ENCODE measurements at regions not wholly inside any gene's neighbourhood (a gene's known extent, or its start where the extent isn't known, plus 50 kb on each side); places are given as distances from the start of the nearest gene placed in this dataset.
"Not testable (repeated sequence)": the region's sequence is repeated elsewhere in the genome, so short reads cannot be mapped to it uniquely, and the experiment has no call there.

DNA sequence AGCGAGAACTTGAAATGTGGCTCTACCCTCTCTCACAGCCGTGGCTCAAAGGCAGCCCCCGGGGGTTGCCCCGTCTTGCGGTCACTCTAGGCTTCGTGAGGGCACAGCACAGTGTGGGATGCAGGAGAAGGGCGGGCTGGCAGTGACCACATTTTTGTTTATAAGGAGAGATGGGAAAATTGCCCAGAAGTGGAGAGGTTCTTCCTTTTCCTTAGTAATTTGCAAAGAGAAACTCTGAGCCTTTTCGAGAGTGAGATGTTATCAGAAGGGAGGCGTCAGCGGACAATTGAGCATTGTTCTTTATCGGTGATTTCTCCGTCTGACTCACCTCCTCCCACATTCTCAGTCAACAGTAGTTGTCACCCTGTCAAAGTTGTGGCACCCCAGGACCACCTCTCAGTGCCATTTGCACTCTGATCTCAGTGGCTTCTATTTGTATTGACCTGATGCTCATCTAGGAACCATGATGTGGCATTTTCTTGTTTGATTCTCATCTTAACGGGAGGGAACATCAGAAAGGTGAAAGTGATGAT, 89.6 kb downstream of the ACAA2 start:
- no peak for DNase-seq (ENCODE audit: low read depth)
- no peak overlapping the region for H3K4me3 ChIP-seq (ENCODE audit: low read depth, low read length)
- TF ChIP-seq, protein P1, sequence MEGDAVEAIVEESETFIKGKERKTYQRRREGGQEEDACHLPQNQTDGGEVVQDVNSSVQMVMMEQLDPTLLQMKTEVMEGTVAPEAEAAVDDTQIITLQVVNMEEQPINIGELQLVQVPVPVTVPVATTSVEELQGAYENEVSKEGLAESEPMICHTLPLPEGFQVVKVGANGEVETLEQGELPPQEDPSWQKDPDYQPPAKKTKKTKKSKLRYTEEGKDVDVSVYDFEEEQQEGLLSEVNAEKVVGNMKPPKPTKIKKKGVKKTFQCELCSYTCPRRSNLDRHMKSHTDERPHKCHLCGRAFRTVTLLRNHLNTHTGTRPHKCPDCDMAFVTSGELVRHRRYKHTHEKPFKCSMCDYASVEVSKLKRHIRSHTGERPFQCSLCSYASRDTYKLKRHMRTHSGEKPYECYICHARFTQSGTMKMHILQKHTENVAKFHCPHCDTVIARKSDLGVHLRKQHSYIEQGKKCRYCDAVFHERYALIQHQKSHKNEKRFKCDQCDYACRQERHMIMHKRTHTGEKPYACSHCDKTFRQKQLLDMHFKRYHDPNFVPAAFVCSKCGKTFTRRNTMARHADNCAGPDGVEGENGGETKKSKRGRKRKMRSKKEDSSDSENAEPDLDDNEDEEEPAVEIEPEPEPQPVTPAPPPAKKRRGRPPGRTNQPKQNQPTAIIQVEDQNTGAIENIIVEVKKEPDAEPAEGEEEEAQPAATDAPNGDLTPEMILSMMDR (conservative IDR thresholded peaks at IDR 0.05; ENCODE audit: low read depth, low read length) = no peak

DNA sequence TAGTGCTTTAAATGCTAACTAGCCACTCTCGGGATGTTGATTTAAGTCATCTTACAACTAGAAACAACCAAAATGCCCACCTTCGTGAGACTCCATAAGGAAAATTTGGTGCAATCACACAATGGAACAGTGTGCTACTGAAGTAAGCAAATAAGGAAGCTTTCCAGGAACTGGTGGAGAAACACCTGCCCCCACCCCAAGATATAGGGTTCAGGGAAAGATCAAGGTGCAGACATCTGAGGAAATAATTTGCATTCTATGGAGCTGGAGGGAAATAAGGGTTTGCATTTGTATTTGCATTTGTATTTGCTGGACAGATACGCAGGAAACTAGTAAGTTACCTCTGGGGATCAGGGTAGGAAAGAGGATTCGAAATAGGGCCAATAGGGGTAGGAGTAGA, 90.9 kb downstream of the ACAA2 start:
- DNase-seq (ENCODE audit: low read depth) = no peak
- TF ChIP-seq, protein P1 (conservative IDR thresholded peaks at IDR 0.05; ENCODE audit: low read depth, low read length) = no peak
- H3K4me3 ChIP-seq (ENCODE audit: low read depth, low read length) = no peak overlapping the region

DNA sequence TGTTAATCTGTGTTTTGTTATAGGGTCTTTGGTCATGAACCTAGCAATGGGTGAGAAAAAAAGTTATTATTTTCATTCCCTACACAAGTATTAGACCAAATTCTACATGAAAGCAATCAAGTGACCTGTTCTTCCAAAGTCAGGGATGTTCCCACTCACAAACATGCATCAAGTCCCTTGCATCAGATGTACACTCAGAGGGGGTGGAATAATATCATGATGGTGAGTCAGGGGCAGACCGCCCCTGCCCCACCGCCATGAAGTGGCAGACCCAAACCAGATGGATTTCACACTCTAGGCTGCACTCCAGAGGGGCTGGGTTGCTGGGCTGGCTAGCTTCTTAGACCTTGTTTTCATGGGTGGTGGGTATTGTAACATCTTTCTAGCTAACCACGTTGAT, 91.4 kb downstream of the ACAA2 start:
- TF ChIP-seq, protein P1 (conservative IDR thresholded peaks at IDR 0.05; ENCODE audit: low read depth, low read length) = no peak
- no peak for DNase-seq (ENCODE audit: low read depth)
- H3K4me3 ChIP-seq (ENCODE audit: low read depth, low read length) = no peak overlapping the region

DNA sequence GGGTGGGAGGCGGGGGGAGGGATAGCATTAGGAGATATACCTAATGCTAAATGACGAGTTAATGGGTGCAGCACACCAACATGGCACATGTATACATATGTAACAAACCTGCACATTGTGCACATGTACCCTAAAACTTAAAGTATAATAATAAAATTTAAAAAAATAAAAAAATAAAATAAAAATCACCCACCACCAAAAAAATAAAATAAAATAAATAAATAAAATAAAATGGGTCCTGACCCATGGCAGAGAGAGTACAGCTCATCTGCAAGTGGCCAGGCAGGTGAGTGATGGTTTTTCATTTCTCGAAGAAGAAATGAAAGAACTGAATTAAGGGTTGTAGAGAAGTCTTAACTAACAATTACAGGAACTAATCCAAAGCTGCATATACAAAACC, 92.4 kb downstream of the ACAA2 start:
- not testable (repeated sequence) for DNase-seq (ENCODE audit: low read depth); H3K4me3 ChIP-seq (ENCODE audit: low read depth, low read length)

DNA sequence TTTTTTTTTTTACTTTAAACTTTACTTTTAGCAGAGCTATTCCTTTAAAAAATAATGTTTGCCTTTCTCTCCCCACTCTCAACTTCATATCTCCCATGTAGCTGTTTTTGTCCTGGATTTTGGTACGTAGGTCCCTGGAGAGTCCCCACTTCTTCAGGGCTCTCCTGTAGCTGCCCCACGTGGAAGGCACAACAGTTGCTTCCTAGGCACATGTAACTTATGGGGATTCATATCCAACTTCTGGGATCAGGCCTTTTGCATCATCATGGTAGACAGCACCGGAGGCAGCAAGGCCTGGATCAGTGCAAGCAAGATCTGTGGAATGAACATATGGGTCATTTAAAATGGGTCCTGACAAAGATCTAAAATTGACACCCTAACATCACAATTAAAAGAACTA, 95.7 kb downstream of the ACAA2 start:
- TF ChIP-seq, protein P1 (conservative IDR thresholded peaks at IDR 0.05; ENCODE audit: low read depth, low read length) = no peak
- H3K4me3 ChIP-seq (ENCODE audit: low read depth, low read length) = no peak overlapping the region
- DNase-seq (ENCODE audit: low read depth) = no peak

DNA sequence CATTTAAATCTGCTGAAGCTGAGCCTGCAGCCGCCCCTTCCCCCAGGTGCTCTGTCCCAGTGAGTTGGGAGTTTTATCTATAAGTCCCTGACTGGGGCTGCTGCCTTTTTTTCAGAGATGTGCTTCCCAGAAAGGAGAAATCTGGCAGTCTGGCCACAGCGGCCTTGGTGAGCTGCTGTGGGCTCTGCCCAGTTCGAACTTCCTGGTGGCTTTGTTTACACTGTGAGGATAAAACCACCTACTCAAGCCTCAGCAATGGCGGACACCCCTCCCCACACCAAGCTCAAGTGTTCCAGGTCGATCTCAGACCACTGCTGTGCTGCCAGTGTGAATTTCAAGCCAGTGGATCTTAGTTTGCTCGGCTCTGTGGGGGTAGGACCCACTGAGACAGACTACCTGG, 97.3 kb downstream of the ACAA2 start:
- TF ChIP-seq, protein P1 (conservative IDR thresholded peaks at IDR 0.05; ENCODE audit: low read depth, low read length) = no peak
- DNase-seq (ENCODE audit: low read depth) = no peak
- no peak overlapping the region for H3K4me3 ChIP-seq (ENCODE audit: low read depth, low read length)

DNA sequence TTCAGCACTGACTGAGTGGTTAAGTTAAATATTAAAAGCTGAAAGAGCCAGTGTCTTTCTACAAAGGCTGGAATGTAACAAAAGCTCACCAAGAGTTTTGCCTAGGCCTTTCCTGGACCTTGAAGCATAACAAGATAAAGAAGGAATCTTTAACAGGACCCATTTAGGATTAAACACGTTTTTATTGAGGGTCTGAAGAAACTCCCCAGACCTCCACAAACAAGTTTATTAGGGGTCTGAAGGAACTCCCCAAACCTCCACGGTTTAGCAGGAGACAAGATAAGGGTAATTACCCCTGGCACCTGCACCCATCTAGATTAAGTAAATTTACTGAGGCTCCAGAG, 104.0 kb downstream of the ACAA2 start:
- TF ChIP-seq, protein P1 (conservative IDR thresholded peaks at IDR 0.05; ENCODE audit: low read depth, low read length) = no peak
- no peak for DNase-seq (ENCODE audit: low read depth)
- no peak overlapping the region for H3K4me3 ChIP-seq (ENCODE audit: low read depth, low read length)

Measured in choroid plexus epithelial cell (primary cell).